ENCODE measurements at regions not wholly inside any gene's neighbourhood (a gene's known extent, or its start where the extent isn't known, plus 50 kb on each side); places are given as distances from the start of the nearest gene placed in this dataset.

DNA sequence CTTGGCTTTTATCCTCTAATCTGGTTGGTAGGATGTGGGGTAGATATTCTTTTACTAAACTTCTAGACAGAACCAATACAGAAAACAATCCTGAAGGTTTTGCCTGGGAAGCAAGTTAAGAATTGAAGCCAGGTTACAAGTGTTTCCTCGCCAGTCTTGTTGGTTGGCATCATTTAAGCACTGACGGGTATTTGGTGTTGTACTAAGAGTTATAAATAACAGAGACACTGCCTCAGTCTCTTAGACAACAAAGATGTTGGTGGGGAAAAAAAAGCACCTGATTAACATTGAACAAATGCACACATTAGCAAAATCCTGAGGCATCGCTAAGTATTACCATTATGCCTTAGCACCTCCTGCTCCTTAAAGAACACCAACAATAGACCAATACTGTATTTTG is 272.2 kb downstream of the BRINP2 start:
- no peaks in the 10 kb centered on the region for H3K9me3 ChIP-seq (ENCODE audit: low read length)
- in situ Hi-C loops (cut with HindIII; ENCODE audit: extremely low pct_ligation_motif_present, low pct_unique_long_range_greater_than_20kb) = no loop called here

More for the DNA sequence above, 272.2 kb downstream of the BRINP2 start:
- H3K27me3 ChIP-seq (ENCODE audit: control insufficient read depth in 1 of 2, insufficient read depth in 2 of 2, low read length in 2 of 2) = no peaks in the 10 kb centered on the region
- ATAC-seq (no peak), DNase-seq (ENCODE audit: low spot score) (no peak), FAIRE-seq (no peak)
- H3K36me3 ChIP-seq (replicated peaks in 1 of 2; ENCODE audit: control insufficient read depth in 1 of 2, insufficient read depth in 2 of 2, low read length in 2 of 2) = no peaks in the 10 kb centered on the region
- H2AFZ ChIP-seq (ENCODE audit: low read length) = no peak overlapping the region
- no peak overlapping the region for H3K4me3 ChIP-seq (replicated peaks in 1 of 3; ENCODE audit: insufficient read depth in 1 of 3, low read depth in 2 of 3, low read length in 3 of 3)
- no peaks in the 10 kb centered on the region for H3K79me2 ChIP-seq (ENCODE audit: insufficient read depth, low read length)
- no peaks in the 10 kb centered on the region for H4K20me1 ChIP-seq (ENCODE audit: insufficient read depth, low read length)
- no TSS peak for BruUV-seq (replicated peaks)
- WGBS (ENCODE audit: low lambda C conversion rate) = 29% methylated on average over 3 of the region's 3 CpGs
- H3K4me2 ChIP-seq (ENCODE audit: low read depth, low read length) = no peak overlapping the region
- no peak overlapping the region for H3K27ac ChIP-seq (ENCODE audit: extremely low read length, insufficient read depth, low read length)
- TF ChIP-seq CCDC6 (CRISPR knock-in tag; IDR thresholded peaks at IDR 0.05) (no peak), SALL1 (CRISPR knock-in tag; IDR thresholded peaks at IDR 0.05) (no peak), NFKBIZ (CRISPR knock-in tag; IDR thresholded peaks at IDR 0.05) (no peak), ZNF234 (CRISPR knock-in tag; conservative IDR thresholded peaks at IDR 0.05) (no peak), ATF7-NPFF (CRISPR knock-in tag; IDR thresholded peaks at IDR 0.05; ENCODE audit: low read depth) (no peak), BRCA1 (CRISPR knock-in tag; IDR thresholded peaks at IDR 0.05) (no peak), ZBTB7A (CRISPR knock-in tag; IDR thresholded peaks at IDR 0.05) (no peak), ESRRA (CRISPR knock-in tag; IDR thresholded peaks at IDR 0.05; ENCODE audit: low read depth) (no peak), WIZ (CRISPR knock-in tag; IDR thresholded peaks at IDR 0.05) (no peak), MTF1 (CRISPR knock-in tag; IDR thresholded peaks at IDR 0.05) (no peak), ADNP (CRISPR knock-in tag; IDR thresholded peaks at IDR 0.05) (no peak), RFX3 (CRISPR knock-in tag; IDR thresholded peaks at IDR 0.05) (no peak), ZNF3 (CRISPR knock-in tag; IDR thresholded peaks at IDR 0.05) (no peak), ZNF33A (CRISPR knock-in tag; IDR thresholded peaks at IDR 0.05; ENCODE audit: borderline replicate concordance) (no peak), ISX (CRISPR knock-in tag; conservative IDR thresholded peaks at IDR 0.05) (no peak)
- TF ChIP-seq, protein P1, sequence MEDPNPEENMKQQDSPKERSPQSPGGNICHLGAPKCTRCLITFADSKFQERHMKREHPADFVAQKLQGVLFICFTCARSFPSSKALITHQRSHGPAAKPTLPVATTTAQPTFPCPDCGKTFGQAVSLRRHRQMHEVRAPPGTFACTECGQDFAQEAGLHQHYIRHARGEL (CRISPR knock-in tag; IDR thresholded peaks at IDR 0.05) = no peak
- TF ChIP-seq, protein P2, sequence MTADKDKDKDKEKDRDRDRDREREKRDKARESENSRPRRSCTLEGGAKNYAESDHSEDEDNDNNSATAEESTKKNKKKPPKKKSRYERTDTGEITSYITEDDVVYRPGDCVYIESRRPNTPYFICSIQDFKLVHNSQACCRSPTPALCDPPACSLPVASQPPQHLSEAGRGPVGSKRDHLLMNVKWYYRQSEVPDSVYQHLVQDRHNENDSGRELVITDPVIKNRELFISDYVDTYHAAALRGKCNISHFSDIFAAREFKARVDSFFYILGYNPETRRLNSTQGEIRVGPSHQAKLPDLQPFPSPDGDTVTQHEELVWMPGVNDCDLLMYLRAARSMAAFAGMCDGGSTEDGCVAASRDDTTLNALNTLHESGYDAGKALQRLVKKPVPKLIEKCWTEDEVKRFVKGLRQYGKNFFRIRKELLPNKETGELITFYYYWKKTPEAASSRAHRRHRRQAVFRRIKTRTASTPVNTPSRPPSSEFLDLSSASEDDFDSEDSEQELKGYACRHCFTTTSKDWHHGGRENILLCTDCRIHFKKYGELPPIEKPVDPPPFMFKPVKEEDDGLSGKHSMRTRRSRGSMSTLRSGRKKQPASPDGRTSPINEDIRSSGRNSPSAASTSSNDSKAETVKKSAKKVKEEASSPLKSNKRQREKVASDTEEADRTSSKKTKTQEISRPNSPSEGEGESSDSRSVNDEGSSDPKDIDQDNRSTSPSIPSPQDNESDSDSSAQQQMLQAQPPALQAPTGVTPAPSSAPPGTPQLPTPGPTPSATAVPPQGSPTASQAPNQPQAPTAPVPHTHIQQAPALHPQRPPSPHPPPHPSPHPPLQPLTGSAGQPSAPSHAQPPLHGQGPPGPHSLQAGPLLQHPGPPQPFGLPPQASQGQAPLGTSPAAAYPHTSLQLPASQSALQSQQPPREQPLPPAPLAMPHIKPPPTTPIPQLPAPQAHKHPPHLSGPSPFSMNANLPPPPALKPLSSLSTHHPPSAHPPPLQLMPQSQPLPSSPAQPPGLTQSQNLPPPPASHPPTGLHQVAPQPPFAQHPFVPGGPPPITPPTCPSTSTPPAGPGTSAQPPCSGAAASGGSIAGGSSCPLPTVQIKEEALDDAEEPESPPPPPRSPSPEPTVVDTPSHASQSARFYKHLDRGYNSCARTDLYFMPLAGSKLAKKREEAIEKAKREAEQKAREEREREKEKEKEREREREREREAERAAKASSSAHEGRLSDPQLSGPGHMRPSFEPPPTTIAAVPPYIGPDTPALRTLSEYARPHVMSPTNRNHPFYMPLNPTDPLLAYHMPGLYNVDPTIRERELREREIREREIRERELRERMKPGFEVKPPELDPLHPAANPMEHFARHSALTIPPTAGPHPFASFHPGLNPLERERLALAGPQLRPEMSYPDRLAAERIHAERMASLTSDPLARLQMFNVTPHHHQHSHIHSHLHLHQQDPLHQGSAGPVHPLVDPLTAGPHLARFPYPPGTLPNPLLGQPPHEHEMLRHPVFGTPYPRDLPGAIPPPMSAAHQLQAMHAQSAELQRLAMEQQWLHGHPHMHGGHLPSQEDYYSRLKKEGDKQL (CRISPR knock-in tag; IDR thresholded peaks at IDR 0.05; ENCODE audit: low read depth) = no peak
- TF ChIP-seq, protein P3, sequence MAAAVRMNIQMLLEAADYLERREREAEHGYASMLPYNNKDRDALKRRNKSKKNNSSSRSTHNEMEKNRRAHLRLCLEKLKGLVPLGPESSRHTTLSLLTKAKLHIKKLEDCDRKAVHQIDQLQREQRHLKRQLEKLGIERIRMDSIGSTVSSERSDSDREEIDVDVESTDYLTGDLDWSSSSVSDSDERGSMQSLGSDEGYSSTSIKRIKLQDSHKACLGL (CRISPR knock-in tag; IDR thresholded peaks at IDR 0.05) = no peak
- TF ChIP-seq, protein P4, sequence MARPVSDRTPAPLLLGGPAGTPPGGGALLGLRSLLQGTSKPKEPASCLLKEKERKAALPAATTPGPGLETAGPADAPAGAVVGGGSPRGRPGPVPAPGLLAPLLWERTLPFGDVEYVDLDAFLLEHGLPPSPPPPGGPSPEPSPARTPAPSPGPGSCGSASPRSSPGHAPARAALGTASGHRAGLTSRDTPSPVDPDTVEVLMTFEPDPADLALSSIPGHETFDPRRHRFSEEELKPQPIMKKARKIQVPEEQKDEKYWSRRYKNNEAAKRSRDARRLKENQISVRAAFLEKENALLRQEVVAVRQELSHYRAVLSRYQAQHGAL (CRISPR knock-in tag; IDR thresholded peaks at IDR 0.05; ENCODE audit: not compliant biosample characterization) = no peak
- CTCF ChIA-PET (ENCODE audit: low intra/inter-chr PET ratio, low total read pairs) = no interaction called here
- H3K9ac ChIP-seq (ENCODE audit: insufficient read depth, low read depth, low read length) = no peak overlapping the region
- intact Hi-C loops (cut with micrococcal nuclease; ENCODE audit: unreplicated experiment) = no loop called here
- POLR2A ChIA-PET = no interaction called here
- H3K4me1 ChIP-seq (ENCODE audit: insufficient read depth, low read length) = no peaks in the 10 kb centered on the region

Data from HepG2 (cell line).